Endothelial cell of umbilical vein (primary cell): ENCODE measurements at regions not wholly inside any gene's neighbourhood (a gene's known extent, or its start where the extent isn't known, plus 50 kb on each side); places are given as distances from the start of the nearest gene placed in this dataset.

Experiments used
- BruUV-seq: library from RNA; stranded (reverse); fragments of 400-500 nt; replicated peaks from 2 replicates; lab custom pipeline; 2021; lab: Mats Ljungman, UMichigan
- CTCF ChIA-PET: fragments of 300-600, 350-600 bp; sonication (Branson Sonifier 250); formaldehyde crosslinking; loops from one replicate; lab custom pipeline; 2021; ENCODE audit warnings: antibody characterized with exemption, inconsistent platforms; lab: Charles Lee
- POLR2A ChIA-PET: fragments of 300-600, 350-600 bp; sonication (Branson Sonifier 250); formaldehyde crosslinking; loops from one replicate; lab custom pipeline; 2021; ENCODE audit warnings: antibody characterized with exemption, inconsistent platforms; lab: Charles Lee
- DNase-seq: peaks from one replicate; pipeline ENCODE4 v3.0.0-alpha.2; 2011; ENCODE audit warnings: low read depth, low spot score
- FAIRE-seq: peaks from 2 replicates; lab custom pipeline; 2011; peaks lifted over from hg19 to GRCh38; lab: Jason Lieb, UNC
- H2AFZ ChIP-seq: 2 replicates; pipeline ENCODE4 v1.6.0; 2012; ENCODE audit warnings: low read depth, low read length, control low read depth, inconsistent platforms
- H3K27ac ChIP-seq: 2 replicates; pipeline ENCODE4 v1.5.1; 2011; ENCODE audit warnings: low read depth, mild to moderate bottlenecking, control low read depth, low read length, moderate library complexity; ENCODE audit not compliant: insufficient read depth
- H3K27me3 ChIP-seq, 2 experiments: 2 replicates each; pipeline versions ENCODE4 v1.6.0 to v1.6.1; 2011; ENCODE audit warnings: low read length in 2 of 2, mixed read lengths in 1 of 2; ENCODE audit not compliant: control insufficient read depth in 2 of 2, insufficient read depth in 2 of 2
- H3K36me3 ChIP-seq, 2 experiments: 2 replicates in 1 of 2; 3 replicates in 1 of 2; pipeline ENCODE4 v1.5.1; 2011; ENCODE audit warnings: low read length in 2 of 2, mild to moderate bottlenecking in 1 of 2, moderate library complexity in 1 of 2; ENCODE audit not compliant: control insufficient read depth in 2 of 2, insufficient read depth in 2 of 2; ENCODE audit errors: extremely low read depth in 1 of 2
- H3K4me1 ChIP-seq: 3 replicates; pipeline ENCODE4 v1.5.1; 2011; ENCODE audit warnings: mild to moderate bottlenecking, low read length; ENCODE audit not compliant: control insufficient read depth, insufficient read depth; ENCODE audit errors: extremely low read depth
- H3K4me2 ChIP-seq: 2 replicates; pipeline ENCODE4 v1.6.1; 2011; ENCODE audit warnings: low read length, control low read depth, mixed read lengths; ENCODE audit not compliant: insufficient read depth
- H3K4me3 ChIP-seq, 3 experiments: fragments of 200-600 bp in 1 of 3; sonication (generic), shearing (Covaris generic) in 1 of 3; replicated peaks in 1 of 3; 2 replicates each; pipeline ENCODE4 v1.5.1; 2011 to 2016; ENCODE audit warnings: control low read depth in 3 of 3, low read length in 3 of 3, mild to moderate bottlenecking in 2 of 3, inconsistent platforms in 1 of 3, low read depth in 1 of 3, moderate library complexity in 1 of 3; ENCODE audit not compliant: insufficient read depth in 1 of 3
- H3K79me2 ChIP-seq: 2 replicates; pipeline ENCODE4 v1.6.0; 2012; ENCODE audit warnings: low read length, inconsistent platforms; ENCODE audit not compliant: control insufficient read depth, insufficient read depth
- H3K9ac ChIP-seq: replicated peaks from 2 replicates; pipeline ENCODE3; 2011; ENCODE audit warnings: low read length, control low read depth; ENCODE audit not compliant: insufficient read depth; ENCODE audit errors: extremely low read depth
- H3K9me1 ChIP-seq: replicated peaks from 3 replicates; pipeline ENCODE4 v1.6.0; 2011; ENCODE audit warnings: mild to moderate bottlenecking, low read length; ENCODE audit not compliant: control insufficient read depth, insufficient read depth; ENCODE audit errors: extremely low read depth
- H3K9me3 ChIP-seq: replicated peaks from 2 replicates; pipeline ENCODE4 v1.5.1; 2012; ENCODE audit warnings: low read length, inconsistent platforms; ENCODE audit not compliant: control insufficient read depth, insufficient read depth
- H4K20me1 ChIP-seq: replicated peaks from 2 replicates; pipeline ENCODE3; 2011; ENCODE audit warnings: mild to moderate bottlenecking, low read length; ENCODE audit not compliant: control insufficient read depth, insufficient read depth; ENCODE audit errors: extremely low read depth
- EZH2 ChIP-seq: IDR thresholded peaks from 2 replicates; pipeline ENCODE4 v1.6.1; 2012; ENCODE audit warnings: borderline replicate concordance, low read depth, mild to moderate bottlenecking, moderate library complexity, low read length, inconsistent platforms; ENCODE audit not compliant: severe bottlenecking
- FOS ChIP-seq: IDR thresholded peaks from 2 replicates; pipeline ENCODE4 v1.6.1; 2011; ENCODE audit warnings: mild to moderate bottlenecking, low read length, moderate library complexity, borderline replicate concordance; ENCODE audit not compliant: insufficient read depth
- GATA2 ChIP-seq: IDR thresholded peaks from 2 replicates; pipeline ENCODE4 v1.7.0; 2011; ENCODE audit warnings: low read depth, mild to moderate bottlenecking, moderate library complexity, mixed read lengths, low read length; ENCODE audit not compliant: insufficient read length, insufficient read depth
- JUN ChIP-seq: IDR thresholded peaks from 2 replicates; pipeline ENCODE4 v1.6.1; 2011; ENCODE audit warnings: borderline replicate concordance, low read depth; ENCODE audit not compliant: insufficient read length, insufficient read depth
- MYC ChIP-seq: IDR thresholded peaks from one replicate; pipeline ENCODE4 v1.6.1; 2011; ENCODE audit warnings: mild to moderate bottlenecking, low read depth, low read length
- POLR2A ChIP-seq: IDR thresholded peaks from 2 replicates; pipeline ENCODE4 v1.6.1; 2012; ENCODE audit warnings: low read depth, mild to moderate bottlenecking, control low read depth, low read length
- POLR2AphosphoS5 ChIP-seq: IDR thresholded peaks from 2 replicates; pipeline ENCODE4 v1.6.1; 2012; ENCODE audit warnings: low read depth, mild to moderate bottlenecking, control low read depth, low read length, moderate library complexity; ENCODE audit not compliant: insufficient read depth
- dilution Hi-C: fragments of 300-500 bp; cut with MboI; formaldehyde crosslinking; loops from one replicate; pipeline ENCODE4 v1.15.0; 2019; ENCODE audit warnings: low sequenced_read_pairs; ENCODE audit not compliant: extremely low pct_ligation_motif_present
- intact Hi-C: fragments of 100-400 bp; cut with micrococcal nuclease; formaldehyde crosslinking; loops from one replicate; pipeline ENCODE4 v1.10.0; 2022
- TF ChIP-seq, protein P1 (sequence below), 2 donors: IDR thresholded peaks; 1 replicate in 1 of 2; 2 replicates in 1 of 2; pipeline ENCODE4 v1.5.1; 2011; ENCODE audit warnings: low read length in 2 of 2, mild to moderate bottlenecking in 2 of 2, moderate library complexity in 2 of 2, control low read depth in 1 of 2, inconsistent platforms in 1 of 2, low read depth in 1 of 2; ENCODE audit not compliant: insufficient read depth in 1 of 2; ENCODE audit errors: extremely low read depth in 1 of 2
- TF ChIP-seq, protein P2 (sequence below): IDR thresholded peaks from 2 replicates; pipeline ENCODE4 v1.6.1; 2011; ENCODE audit not compliant: insufficient read depth, insufficient read length

DNA sequence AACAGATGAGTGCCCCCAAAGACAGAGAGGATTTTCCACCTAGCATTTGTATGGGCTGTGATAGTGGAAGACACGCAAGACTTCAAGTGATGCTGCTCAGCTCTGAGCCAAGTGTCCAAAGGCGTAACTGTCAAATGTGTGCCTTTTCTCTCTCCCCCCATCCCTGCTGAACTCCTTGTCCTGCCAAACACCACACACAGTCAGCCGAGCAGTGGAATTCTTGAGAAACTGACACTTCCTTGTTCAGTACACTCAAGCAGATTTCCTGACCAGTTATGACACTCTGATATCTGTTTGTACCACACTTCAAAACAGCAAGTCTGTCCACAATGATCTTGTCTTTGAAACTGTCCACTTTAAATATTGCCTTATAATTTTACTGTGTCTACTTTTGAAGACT lies 166.4 kb downstream of the PIK3R1 start:
- POLR2A ChIA-PET: no interaction called here
- H3K9ac ChIP-seq: no peak overlapping the region
- peaks cover 3 to 15% of the 10 kb centered on the region in 2 experiments for H3K27me3 ChIP-seq
- FAIRE-seq (no peak), DNase-seq (no peak)
- no peak overlapping the region for H2AFZ ChIP-seq
- H4K20me1 ChIP-seq: no peaks in the 10 kb centered on the region
- no peaks in the 10 kb centered on the region for H3K9me3 ChIP-seq
- TF ChIP-seq, protein P1, sequence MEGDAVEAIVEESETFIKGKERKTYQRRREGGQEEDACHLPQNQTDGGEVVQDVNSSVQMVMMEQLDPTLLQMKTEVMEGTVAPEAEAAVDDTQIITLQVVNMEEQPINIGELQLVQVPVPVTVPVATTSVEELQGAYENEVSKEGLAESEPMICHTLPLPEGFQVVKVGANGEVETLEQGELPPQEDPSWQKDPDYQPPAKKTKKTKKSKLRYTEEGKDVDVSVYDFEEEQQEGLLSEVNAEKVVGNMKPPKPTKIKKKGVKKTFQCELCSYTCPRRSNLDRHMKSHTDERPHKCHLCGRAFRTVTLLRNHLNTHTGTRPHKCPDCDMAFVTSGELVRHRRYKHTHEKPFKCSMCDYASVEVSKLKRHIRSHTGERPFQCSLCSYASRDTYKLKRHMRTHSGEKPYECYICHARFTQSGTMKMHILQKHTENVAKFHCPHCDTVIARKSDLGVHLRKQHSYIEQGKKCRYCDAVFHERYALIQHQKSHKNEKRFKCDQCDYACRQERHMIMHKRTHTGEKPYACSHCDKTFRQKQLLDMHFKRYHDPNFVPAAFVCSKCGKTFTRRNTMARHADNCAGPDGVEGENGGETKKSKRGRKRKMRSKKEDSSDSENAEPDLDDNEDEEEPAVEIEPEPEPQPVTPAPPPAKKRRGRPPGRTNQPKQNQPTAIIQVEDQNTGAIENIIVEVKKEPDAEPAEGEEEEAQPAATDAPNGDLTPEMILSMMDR (IDR thresholded peaks at IDR 0.05; ENCODE audit: extremely low read depth in 1 of 2, insufficient read depth in 1 of 2, low read depth in 1 of 2, low read length in 2 of 2): no peak
- TF ChIP-seq POLR2A (no peak), POLR2AphosphoS5 (no peak), JUN (no peak), MYC (no peak), GATA2 (no peak), FOS (no peak), EZH2 (no peak)
- TF ChIP-seq, protein P2, sequence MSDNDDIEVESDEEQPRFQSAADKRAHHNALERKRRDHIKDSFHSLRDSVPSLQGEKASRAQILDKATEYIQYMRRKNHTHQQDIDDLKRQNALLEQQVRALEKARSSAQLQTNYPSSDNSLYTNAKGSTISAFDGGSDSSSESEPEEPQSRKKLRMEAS: no peak
- intact Hi-C loops: no loop called here
- H3K9me1 ChIP-seq: no peaks in the 10 kb centered on the region
- H3K4me3 ChIP-seq: no peak overlapping the region
- H3K79me2 ChIP-seq: no peaks in the 10 kb centered on the region
- dilution Hi-C loops: no loop called here
- H3K4me2 ChIP-seq: no peak overlapping the region
- no peak overlapping the region for H3K27ac ChIP-seq
- H3K36me3 ChIP-seq: no peaks in the 10 kb centered on the region
- CTCF ChIA-PET: no interaction called here
- no TSS peak for BruUV-seq
- no peaks in the 10 kb centered on the region for H3K4me1 ChIP-seq
